HFFc6 (cell line): ENCODE measurements at regions not wholly inside any gene's neighbourhood (a gene's known extent, or its start where the extent isn't known, plus 50 kb on each side); places are given as distances from the start of the nearest gene placed in this dataset.
"Not testable (repeated sequence)": the region's sequence is repeated elsewhere in the genome, so short reads cannot be mapped to it uniquely, and the experiment has no call there.

ENCODE experiments used
- DNase-seq: peaks from one replicate; pipeline ENCODE4 v3.0.0-alpha.2; 2018
- H3K27ac Mint-ChIP-seq: 2 replicates; pipeline ENCODE4 v1.8.0; 2020; ENCODE audit warnings: mild to moderate bottlenecking, mixed read lengths
- H3K27me3 Mint-ChIP-seq: 2 replicates; pipeline ENCODE4 v1.8.0; 2021; ENCODE audit warnings: mild to moderate bottlenecking, moderate library complexity, mixed read lengths; ENCODE audit not compliant: insufficient read depth
- H3K36me3 Mint-ChIP-seq: 2 replicates; pipeline ENCODE4 v1.8.0; 2021; ENCODE audit warnings: low read depth, mixed read lengths
- H3K4me1 Mint-ChIP-seq: 2 replicates; pipeline ENCODE4 v1.8.0; 2020; ENCODE audit warnings: low read depth, mixed read lengths
- H3K4me3 Mint-ChIP-seq: 2 replicates; pipeline ENCODE4 v1.8.0; 2020; ENCODE audit warnings: mild to moderate bottlenecking, moderate library complexity, mixed read lengths
- H3K9me3 Mint-ChIP-seq: 2 replicates; pipeline ENCODE4 v1.8.0; 2020; ENCODE audit warnings: mild to moderate bottlenecking, mixed read lengths
- TF ChIP-seq, protein P1 (sequence below): fragments of 200-600 bp; sonication (generic); IDR thresholded peaks from 2 replicates; pipeline ENCODE4 v1.5.0; 2021; ENCODE audit warnings: antibody characterized with exemption, mild to moderate bottlenecking

DNA sequence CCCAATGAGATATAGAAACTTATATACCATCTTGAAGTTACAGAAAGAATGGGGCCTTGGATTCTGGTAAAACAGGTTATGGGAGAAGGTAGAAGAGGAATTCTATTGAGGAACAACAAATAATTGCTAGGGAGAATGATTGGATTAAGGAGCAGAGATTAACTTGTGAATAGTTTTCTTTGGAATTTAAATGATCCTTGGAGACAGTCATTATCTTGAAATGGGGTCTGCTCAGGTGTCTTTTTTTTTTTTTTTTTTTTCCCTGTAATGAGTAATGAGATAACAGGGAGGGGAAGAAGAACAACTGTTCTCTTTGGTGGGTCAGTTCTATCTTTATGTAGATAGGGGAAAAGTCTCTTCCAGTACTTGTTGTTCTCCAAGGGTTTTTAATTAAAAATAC is 1406.0 kb downstream of the RPA4 start:
- peaks cover 11% of the 10 kb centered on the region; the same call in 1 of the 2 replicates for H3K4me1 Mint-ChIP-seq
- no peak for DNase-seq
- peaks cover 2% of the 10 kb centered on the region for H3K27me3 Mint-ChIP-seq
- H3K36me3 Mint-ChIP-seq: no peaks in the 10 kb centered on the region
- H3K4me3 Mint-ChIP-seq: no peak overlapping the region
- no peaks in the 10 kb centered on the region for H3K9me3 Mint-ChIP-seq
- TF ChIP-seq, protein P1, sequence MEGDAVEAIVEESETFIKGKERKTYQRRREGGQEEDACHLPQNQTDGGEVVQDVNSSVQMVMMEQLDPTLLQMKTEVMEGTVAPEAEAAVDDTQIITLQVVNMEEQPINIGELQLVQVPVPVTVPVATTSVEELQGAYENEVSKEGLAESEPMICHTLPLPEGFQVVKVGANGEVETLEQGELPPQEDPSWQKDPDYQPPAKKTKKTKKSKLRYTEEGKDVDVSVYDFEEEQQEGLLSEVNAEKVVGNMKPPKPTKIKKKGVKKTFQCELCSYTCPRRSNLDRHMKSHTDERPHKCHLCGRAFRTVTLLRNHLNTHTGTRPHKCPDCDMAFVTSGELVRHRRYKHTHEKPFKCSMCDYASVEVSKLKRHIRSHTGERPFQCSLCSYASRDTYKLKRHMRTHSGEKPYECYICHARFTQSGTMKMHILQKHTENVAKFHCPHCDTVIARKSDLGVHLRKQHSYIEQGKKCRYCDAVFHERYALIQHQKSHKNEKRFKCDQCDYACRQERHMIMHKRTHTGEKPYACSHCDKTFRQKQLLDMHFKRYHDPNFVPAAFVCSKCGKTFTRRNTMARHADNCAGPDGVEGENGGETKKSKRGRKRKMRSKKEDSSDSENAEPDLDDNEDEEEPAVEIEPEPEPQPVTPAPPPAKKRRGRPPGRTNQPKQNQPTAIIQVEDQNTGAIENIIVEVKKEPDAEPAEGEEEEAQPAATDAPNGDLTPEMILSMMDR: no peak
- H3K27ac Mint-ChIP-seq: no peak overlapping the region

DNA sequence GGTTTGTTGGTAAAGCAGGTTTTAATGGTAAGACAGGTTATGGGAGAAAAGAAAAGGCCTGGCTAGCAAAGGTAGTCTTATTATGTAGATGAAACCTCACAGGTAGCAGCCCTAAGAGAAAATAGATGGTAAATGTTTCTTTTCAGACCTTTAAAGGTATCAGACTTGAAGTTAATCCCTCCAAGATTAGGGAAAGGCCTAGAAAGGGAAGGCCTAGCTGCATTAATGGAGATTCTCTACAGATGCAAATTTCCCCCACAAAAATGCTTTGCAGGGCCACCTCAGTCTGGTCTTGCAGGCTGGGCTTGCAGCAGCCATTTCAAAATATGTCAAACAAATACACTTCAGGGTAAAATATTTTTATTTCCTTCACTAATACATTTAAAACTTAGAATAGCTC is 1410.6 kb downstream of the RPA4 start:
- H3K4me1 Mint-ChIP-seq: peaks cover 15% of the 10 kb centered on the region
- H3K9me3 Mint-ChIP-seq: no peaks in the 10 kb centered on the region
- TF ChIP-seq, protein P1: no peak
- no peak for DNase-seq
- H3K36me3 Mint-ChIP-seq: no peaks in the 10 kb centered on the region
- H3K27ac Mint-ChIP-seq: no peak overlapping the region
- H3K27me3 Mint-ChIP-seq: peaks cover 2% of the 10 kb centered on the region; the same call in 1 of the 2 replicates
- H3K4me3 Mint-ChIP-seq: no peak overlapping the region

DNA sequence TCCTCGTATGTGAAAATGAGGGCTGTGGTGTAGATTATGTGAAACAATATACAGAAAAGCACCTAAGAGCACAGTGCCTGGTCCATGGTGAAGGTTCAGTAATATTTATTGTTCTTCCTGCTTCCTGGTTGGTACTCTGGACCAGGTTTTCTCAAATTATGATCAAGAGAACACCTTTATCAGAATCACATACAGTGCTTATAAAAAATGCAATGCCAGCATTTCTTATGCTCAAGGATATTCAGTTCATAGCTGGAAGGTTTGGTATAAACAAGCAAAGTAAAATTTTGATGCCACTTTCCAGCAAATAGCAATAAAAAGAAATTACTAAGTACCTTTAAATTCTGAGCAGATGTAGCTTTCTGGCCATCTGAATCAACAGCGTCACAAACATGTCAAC is 1412.4 kb downstream of the RPA4 start:
- TF ChIP-seq, protein P1: no peak
- peaks cover 2% of the 10 kb centered on the region; the same call in 1 of the 2 replicates for H3K27me3 Mint-ChIP-seq
- H3K27ac Mint-ChIP-seq: no peak overlapping the region
- H3K36me3 Mint-ChIP-seq: no peaks in the 10 kb centered on the region
- no peak for DNase-seq
- no peak overlapping the region for H3K4me3 Mint-ChIP-seq
- H3K4me1 Mint-ChIP-seq: peaks cover 20% of the 10 kb centered on the region
- no peaks in the 10 kb centered on the region for H3K9me3 Mint-ChIP-seq

DNA sequence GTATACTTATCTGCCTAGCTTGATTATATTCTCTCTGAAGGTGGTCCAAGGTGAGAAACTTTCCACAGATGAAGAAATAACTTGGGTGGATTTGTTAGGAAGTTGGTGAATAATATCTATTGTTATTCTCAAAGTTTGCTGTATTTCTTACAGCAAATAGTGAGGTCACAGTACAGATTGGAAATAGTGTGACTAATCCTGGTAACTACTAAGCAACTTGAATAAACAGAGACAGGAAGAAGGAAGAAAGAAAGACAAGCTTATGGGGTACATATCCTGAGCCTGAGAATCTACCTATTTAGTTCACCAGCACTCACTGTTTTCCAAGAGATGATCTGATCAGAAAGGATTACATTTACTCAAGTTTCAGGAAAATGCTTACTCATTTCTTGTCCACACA is 1416.1 kb downstream of the RPA4 start:
- H3K4me3 Mint-ChIP-seq: no peak overlapping the region
- H3K36me3 Mint-ChIP-seq: no peaks in the 10 kb centered on the region
- peak; percentile 52 for DNase-seq
- H3K27ac Mint-ChIP-seq: peak overlapping the region; percentile 93
- TF ChIP-seq, protein P1: no peak
- no peaks in the 10 kb centered on the region for H3K27me3 Mint-ChIP-seq
- peaks cover 20% of the 10 kb centered on the region for H3K4me1 Mint-ChIP-seq
- H3K9me3 Mint-ChIP-seq: no peaks in the 10 kb centered on the region

DNA sequence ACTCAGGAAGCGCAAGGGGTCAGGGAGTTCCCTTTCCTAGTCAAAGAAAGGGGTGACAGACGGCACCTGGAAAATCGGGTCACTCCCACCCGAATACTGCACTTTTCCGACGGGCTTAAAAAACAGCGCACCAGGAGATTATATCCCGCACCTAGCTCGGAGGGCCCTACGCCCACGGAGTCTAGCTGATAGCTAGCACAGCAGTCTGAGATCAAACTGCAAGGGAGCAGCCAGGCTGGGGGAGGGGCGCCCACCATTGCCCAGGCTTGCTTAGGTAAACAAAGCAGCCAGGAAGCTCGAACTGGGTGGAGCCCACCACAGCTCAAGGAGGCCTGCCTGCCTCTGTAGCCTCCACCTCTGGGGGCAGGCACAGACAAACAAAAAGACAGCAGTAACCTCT is 1416.8 kb downstream of the RPA4 start:
- Mint-ChIP-seq H3K27ac (peak overlapping the region; percentile 93), H3K4me1 (peaks cover 20% of the 10 kb centered on the region)
- not testable (repeated sequence) for H3K9me3 Mint-ChIP-seq, H3K27me3 Mint-ChIP-seq, DNase-seq, H3K4me3 Mint-ChIP-seq, H3K36me3 Mint-ChIP-seq

DNA sequence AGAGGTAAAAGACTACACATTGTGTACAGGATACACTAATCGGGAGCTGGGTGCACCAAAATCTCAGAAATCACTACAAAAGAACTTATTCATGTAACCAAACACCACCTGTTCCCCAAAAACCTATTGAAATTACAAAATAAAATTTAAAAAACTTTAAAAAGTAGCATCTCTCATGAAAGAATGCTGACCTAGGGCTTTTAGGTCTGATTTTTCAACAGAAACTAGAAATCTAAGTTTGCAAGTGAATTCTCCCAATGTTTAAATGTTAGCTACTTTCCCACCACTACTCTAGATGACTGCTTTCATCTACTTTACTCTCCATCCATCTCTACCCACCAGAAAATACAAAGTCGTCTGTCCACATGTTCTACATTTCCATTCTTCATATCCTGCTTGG is 1447.7 kb downstream of the RPA4 start:
- Mint-ChIP-seq H3K9me3 (no peaks in the 10 kb centered on the region), H3K4me1 (peaks cover 9% of the 10 kb centered on the region), H3K4me3 (no peak overlapping the region), H3K27ac (no peak overlapping the region), H3K36me3 (no peaks in the 10 kb centered on the region), H3K27me3 (peaks cover 4% of the 10 kb centered on the region; the same call in 1 of the 2 replicates)
- TF ChIP-seq, protein P1: no peak
- DNase-seq: no peak
